ENCODE measurements at regions not wholly inside any gene's neighbourhood (a gene's known extent, or its start where the extent isn't known, plus 50 kb on each side); places are given as distances from the start of the nearest gene placed in this dataset.

DNA sequence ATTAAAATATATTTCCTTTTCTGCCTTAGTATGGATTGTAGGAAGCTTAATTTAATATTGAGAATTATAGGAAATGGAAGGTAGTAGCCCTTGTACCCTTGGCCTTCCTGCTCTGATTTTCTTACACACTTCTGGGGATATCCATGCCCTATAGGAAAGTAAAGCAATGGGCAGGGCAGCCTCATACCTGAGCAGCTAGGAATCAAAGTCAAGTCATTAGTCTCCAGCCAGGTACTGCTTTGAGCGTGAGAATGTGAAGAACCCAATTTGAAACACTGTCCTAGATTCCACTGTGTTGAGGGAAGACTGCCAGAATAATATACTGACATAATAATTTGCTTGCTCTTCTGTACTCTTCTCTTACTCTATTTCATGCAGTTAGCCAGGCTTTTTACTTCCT lies 51.0 kb upstream of the L3MBTL3 start:
- no peak overlapping the region for H3K27ac ChIP-seq
- no peaks in the 10 kb centered on the region for H3K4me1 ChIP-seq
- H3K36me3 ChIP-seq: no peaks in the 10 kb centered on the region
- H3K4me3 ChIP-seq: no peak overlapping the region
- TF ChIP-seq CTCF (IDR thresholded peaks at IDR 0.05): no peak
- no peaks in the 10 kb centered on the region for H3K9me3 ChIP-seq
- DNase-seq (ENCODE audit: low spot score): no peak
- no peaks in the 10 kb centered on the region for H3K27me3 ChIP-seq

GRCh38 chr6:129966125-129966524 lies 52.3 kb upstream of the L3MBTL3 start:
- H3K27ac ChIP-seq: no peak overlapping the region
- no peaks in the 10 kb centered on the region for H3K4me1 ChIP-seq
- no peak overlapping the region for H3K4me3 ChIP-seq
- H3K27me3 ChIP-seq: no peaks in the 10 kb centered on the region
- no peak for DNase-seq (ENCODE audit: low spot score)
- no peaks in the 10 kb centered on the region for H3K36me3 ChIP-seq
- no peaks in the 10 kb centered on the region for H3K9me3 ChIP-seq
- TF ChIP-seq CTCF (IDR thresholded peaks at IDR 0.05): no peak

DNA sequence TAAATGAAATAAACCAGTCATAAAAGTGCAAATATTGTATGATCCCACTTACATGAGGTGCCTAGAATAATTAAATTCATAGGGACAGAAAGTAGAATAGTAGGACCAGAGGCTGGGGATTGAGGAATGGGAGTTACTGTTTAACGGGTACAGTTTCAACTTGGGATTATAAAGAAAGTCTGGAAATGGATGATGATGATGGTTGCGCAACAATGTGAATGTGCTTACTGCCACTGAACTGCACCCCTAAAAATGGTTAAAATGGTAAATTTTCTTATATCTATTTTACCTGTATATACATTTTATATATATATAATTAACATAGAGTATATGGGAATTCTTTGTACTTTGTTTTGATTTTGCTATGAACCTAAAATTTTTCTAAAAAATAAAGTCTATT lies 53.3 kb upstream of the L3MBTL3 start:
- Histone ChIP-seq H3K4me1 (no peaks in the 10 kb centered on the region), H3K27ac (no peak overlapping the region), H3K27me3 (no peaks in the 10 kb centered on the region), H3K4me3 (no peak overlapping the region), H3K36me3 (no peaks in the 10 kb centered on the region), H3K9me3 (no peaks in the 10 kb centered on the region)
- DNase-seq (ENCODE audit: low spot score): no peak
- TF ChIP-seq CTCF (IDR thresholded peaks at IDR 0.05): no peak

DNA sequence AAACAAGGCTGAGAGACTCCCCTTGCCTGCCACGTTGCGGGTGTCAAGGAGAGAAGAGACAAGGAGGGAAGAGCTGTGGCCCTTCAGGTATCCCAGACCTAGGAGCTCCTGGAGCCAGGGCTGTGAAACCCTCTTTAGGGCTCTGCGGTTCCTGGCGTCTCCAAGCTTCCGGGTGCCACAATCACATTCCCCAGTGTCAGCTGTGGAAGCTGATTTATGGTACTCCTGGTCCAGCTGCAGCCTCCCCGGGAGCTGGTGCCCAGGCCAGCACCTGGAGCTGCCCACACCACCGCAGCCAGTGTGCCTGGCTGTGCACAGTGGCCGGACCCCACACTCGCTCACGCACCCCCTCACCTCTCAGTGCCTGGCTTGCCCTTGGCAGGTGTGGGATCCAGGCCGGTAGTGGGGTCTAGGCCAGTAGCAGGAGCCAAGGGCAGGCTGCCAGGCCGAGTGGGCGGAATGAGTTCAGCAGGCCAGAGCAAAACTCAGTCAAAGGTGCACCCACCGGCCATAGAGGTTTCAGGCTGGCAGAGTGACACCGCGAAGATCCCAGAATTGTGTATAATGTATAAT lies 58.9 kb upstream of the L3MBTL3 start:
- Histone ChIP-seq H3K27ac (no peak overlapping the region), H3K4me3 (no peak overlapping the region), H3K4me1 (no peaks in the 10 kb centered on the region), H3K27me3 (no peaks in the 10 kb centered on the region), H3K9me3 (no peaks in the 10 kb centered on the region), H3K36me3 (no peaks in the 10 kb centered on the region)
- no peak for DNase-seq (ENCODE audit: low spot score)
- TF ChIP-seq CTCF (IDR thresholded peaks at IDR 0.05): no peak

GRCh38 chr6:129957941-129958898 lies 60.2 kb upstream of the L3MBTL3 start:
- no peak for TF ChIP-seq CTCF (IDR thresholded peaks at IDR 0.05)
- DNase-seq (ENCODE audit: low spot score): no peak
- Histone ChIP-seq H3K4me1 (no peaks in the 10 kb centered on the region), H3K4me3 (no peak overlapping the region), H3K27ac (no peak overlapping the region), H3K27me3 (no peaks in the 10 kb centered on the region), H3K9me3 (no peaks in the 10 kb centered on the region), H3K36me3 (no peaks in the 10 kb centered on the region)

All from right atrium auricular region (tissue), 2 donors.